ENCODE measurements at regions not wholly inside any gene's neighbourhood (a gene's known extent, or its start where the extent isn't known, plus 50 kb on each side); places are given as distances from the start of the nearest gene placed in this dataset.

DNA sequence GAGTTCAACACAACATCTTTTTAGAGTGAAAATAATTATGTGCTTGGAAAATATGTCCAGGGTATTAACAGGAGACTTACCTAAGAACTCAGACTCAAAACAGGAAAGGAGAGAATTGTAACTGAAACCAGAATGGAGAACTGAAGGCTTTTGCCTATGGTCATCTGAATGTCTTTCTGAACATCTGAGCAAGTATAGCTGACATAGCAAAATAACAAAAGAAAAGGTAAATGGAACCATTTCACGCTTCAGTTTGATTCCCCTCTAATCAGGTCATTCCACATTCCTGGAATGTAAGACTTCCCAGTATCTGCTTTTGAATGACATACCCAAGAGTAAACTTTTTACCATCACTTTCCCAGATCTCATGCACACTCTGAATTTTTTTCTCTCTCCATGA, 500.4 kb upstream of the HS3ST1 start (continued):
- TF ChIP-seq SNRNP70 (optimal IDR thresholded peaks at IDR 0.05; ENCODE audit: low read depth, low read length) (no peak), HIVEP1 (CRISPR knock-in tag; IDR thresholded peaks at IDR 0.05) (no peak)

DNA sequence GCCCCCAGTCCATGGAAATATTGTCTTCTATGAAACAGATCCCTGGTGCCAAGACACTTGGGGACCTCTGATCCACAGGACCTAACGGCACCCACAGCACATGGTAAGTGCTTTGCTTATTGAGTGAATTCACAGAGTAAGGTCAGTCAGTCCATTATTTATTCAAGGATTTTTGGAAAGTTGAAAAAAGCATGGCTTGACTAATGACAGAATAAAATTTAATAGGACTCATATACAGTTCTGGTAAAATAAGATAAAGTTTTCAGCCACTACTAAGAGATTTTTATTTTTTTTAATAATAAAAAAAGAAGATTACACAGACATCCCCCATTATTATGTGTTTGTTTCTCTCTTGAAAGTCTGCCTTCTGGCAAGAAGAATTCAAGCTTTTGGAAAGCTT, 490.6 kb upstream of the HS3ST1 start:
- TF ChIP-seq TAF15 (IDR thresholded peaks at IDR 0.05; ENCODE audit: low read depth, low read length), result no peak
- no peak for TF ChIP-seq ZNF586 (CRISPR knock-in tag; conservative IDR thresholded peaks at IDR 0.05)
- TF ChIP-seq BCOR (IDR thresholded peaks at IDR 0.05), result no peak
- TF ChIP-seq ZNF561 (CRISPR knock-in tag; conservative IDR thresholded peaks at IDR 0.05), result no peak
- no peak for TF ChIP-seq BRCA1 (IDR thresholded peaks at IDR 0.05)
- no peak for TF ChIP-seq BRCA1 (CRISPR knock-in tag; IDR thresholded peaks at IDR 0.05)
- TF ChIP-seq, protein P1, sequence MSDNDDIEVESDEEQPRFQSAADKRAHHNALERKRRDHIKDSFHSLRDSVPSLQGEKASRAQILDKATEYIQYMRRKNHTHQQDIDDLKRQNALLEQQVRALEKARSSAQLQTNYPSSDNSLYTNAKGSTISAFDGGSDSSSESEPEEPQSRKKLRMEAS (CRISPR knock-in tag; IDR thresholded peaks at IDR 0.05), result no peak
- no peak for TF ChIP-seq ETV5 (CRISPR knock-in tag; IDR thresholded peaks at IDR 0.05; ENCODE audit: low read depth)
- Histone ChIP-seq H2AFZ (ENCODE audit: low read depth, low read length) (no peak overlapping the region), H3K9me3 (replicated peaks; ENCODE audit: control insufficient read depth, insufficient read depth, low read depth, low read length) (no peaks in the 10 kb centered on the region), H4K20me1 (replicated peaks; ENCODE audit: control insufficient read depth, insufficient read depth, low read length) (no peaks in the 10 kb centered on the region), H3K27ac (ENCODE audit: extremely low read depth, low read depth, low read length) (no peak overlapping the region), H3K9me1 (ENCODE audit: control insufficient read depth, insufficient read depth, low read length) (no peaks in the 10 kb centered on the region), H3K4me2 (ENCODE audit: insufficient read depth, low read length) (no peak overlapping the region), H3K27me3 (ENCODE audit: control insufficient read depth in 2 of 2, insufficient read depth in 2 of 2, low read length in 2 of 2) (no peaks in the 10 kb centered on the region), H3K79me2 (ENCODE audit: control insufficient read depth, insufficient read depth, low read length) (no peaks in the 10 kb centered on the region), H3K4me3 (no peak overlapping the region), H3K9ac (ENCODE audit: insufficient read depth in 1 of 2, low read depth in 2 of 2, low read length in 2 of 2) (no peak overlapping the region), H3K4me1 (replicated peaks in 1 of 2; ENCODE audit: control insufficient read depth in 2 of 2, insufficient read depth in 2 of 2, low read length in 2 of 2) (no peaks in the 10 kb centered on the region), H3K36me3 (ENCODE audit: control insufficient read depth, insufficient read depth, low read length) (no peaks in the 10 kb centered on the region)
- FAIRE-seq, result no peak
- CTCF ChIA-PET (ENCODE audit: low intra/inter-chr PET ratio), result no interaction called here
- BruUV-seq (replicated peaks), result no TSS peak
- 0% methylated on average over 1 of the region's 1 CpG for WGBS (ENCODE audit: insufficient coverage, low coverage, missing lambda C conversion rate)
- DNase-seq (ENCODE audit: extremely low read depth in 1 of 4, low spot score in 3 of 4), result no peak
- intact Hi-C loops (cut with micrococcal nuclease) (no loop called here), in situ Hi-C loops (cut with MboI) (no loop called here)
- POLR2A ChIA-PET, result no interaction called here
- ATAC-seq, result no peak

Data from K562 (cell line).